ENCODE measurements at regions not wholly inside any gene's neighbourhood (a gene's known extent, or its start where the extent isn't known, plus 50 kb on each side); places are given as distances from the start of the nearest gene placed in this dataset.

GRCh38 chr2:120822933-120823332 lies 87.3 kb downstream of the GLI2 start:
- Histone ChIP-seq H4K20me1 (ENCODE audit: insufficient read depth) (no peaks in the 10 kb centered on the region), H3K27me3 (ENCODE audit: insufficient read depth, low read length) (no peaks in the 10 kb centered on the region), H3K9me2 (ENCODE audit: insufficient read depth) (no peaks in the 10 kb centered on the region), H3K27ac (ENCODE audit: low read depth, low read length) (no peak overlapping the region), H3K9me3 (ENCODE audit: control insufficient read depth in 1 of 2, insufficient read depth in 1 of 2, low read depth in 1 of 2, low read length in 2 of 2) (no peaks in the 10 kb centered on the region), H3K4me1 (ENCODE audit: control insufficient read depth in 1 of 2, insufficient read depth in 2 of 2, low read length in 2 of 2) (peaks cover 6 to 7% of the 10 kb centered on the region in 2 experiments; a peak in 2 of 4 replicates), H2AFZ (ENCODE audit: low read depth, low read length, poor library complexity, severe bottlenecking) (no peak overlapping the region), H3K9ac (ENCODE audit: low read length) (no peak overlapping the region), H3K36me3 (ENCODE audit: control insufficient read depth in 1 of 2, insufficient read depth in 2 of 2, low read length in 2 of 2) (no peaks in the 10 kb centered on the region), H3K4me2 (ENCODE audit: low read length) (no peak overlapping the region), H3K79me2 (ENCODE audit: insufficient read depth, low read length) (no peaks in the 10 kb centered on the region), H3K4me3 (replicated peaks in 1 of 2; ENCODE audit: low read depth in 1 of 2, low read length in 2 of 2) (no peak overlapping the region)
- ATAC-seq (no peak), DNase-seq (ENCODE audit: low read depth, low spot score) (no peak)
- intact Hi-C loops (cut with micrococcal nuclease): no loop called here
- CTCF ChIA-PET: no interaction called here
- RAD21 ChIA-PET (ENCODE audit: low non-redundant PET in 1 of 2, low total read pairs in 2 of 2, uncharacterized antibody in 2 of 2, unreplicated experiment in 2 of 2): no interaction called here
- no peak for TF ChIP-seq TCF7L2 (IDR thresholded peaks at IDR 0.05; ENCODE audit: borderline replicate concordance, extremely low read depth, insufficient read depth, insufficient read length)
- TF ChIP-seq ZNF274 (IDR thresholded peaks at IDR 0.05; ENCODE audit: low read depth, low read length): no peak
- BruUV-seq (replicated peaks): no TSS peak
- POLR2A ChIA-PET: no interaction called here

DNA sequence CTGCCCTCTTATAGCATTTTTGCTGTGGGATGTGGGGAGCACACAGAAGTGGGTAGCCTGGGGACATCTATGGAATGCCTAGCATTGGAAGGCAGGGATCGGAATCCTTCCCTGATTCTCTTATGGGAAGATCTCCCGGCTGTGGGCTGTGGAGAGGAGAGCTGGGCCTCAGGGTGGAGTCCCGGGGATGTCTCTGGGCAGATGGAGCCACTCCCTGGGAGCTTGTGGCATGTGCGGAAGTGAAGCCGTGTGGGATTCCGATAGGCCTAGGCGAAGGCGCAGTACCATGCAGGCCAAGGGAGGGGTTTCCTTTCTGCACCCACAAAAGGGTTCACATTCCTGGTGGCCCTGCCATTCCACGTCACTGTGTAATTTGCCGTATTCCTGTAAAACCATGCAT lies 87.9 kb downstream of the GLI2 start:
- ChIA-PET CTCF (no interaction called here), POLR2A (no interaction called here), RAD21 (ENCODE audit: low non-redundant PET in 1 of 2, low total read pairs in 2 of 2, uncharacterized antibody in 2 of 2, unreplicated experiment in 2 of 2) (no interaction called here)
- no TSS peak for BruUV-seq (replicated peaks)
- Histone ChIP-seq H3K79me2 (ENCODE audit: insufficient read depth, low read length) (no peaks in the 10 kb centered on the region), H3K4me2 (ENCODE audit: low read length) (no peak overlapping the region), H3K27me3 (ENCODE audit: insufficient read depth, low read length) (no peaks in the 10 kb centered on the region), H2AFZ (ENCODE audit: low read depth, low read length, poor library complexity, severe bottlenecking) (no peak overlapping the region), H3K9me2 (ENCODE audit: insufficient read depth) (no peaks in the 10 kb centered on the region), H3K9me3 (ENCODE audit: control insufficient read depth in 1 of 2, insufficient read depth in 1 of 2, low read depth in 1 of 2, low read length in 2 of 2) (no peaks in the 10 kb centered on the region), H3K4me1 (ENCODE audit: control insufficient read depth in 1 of 2, insufficient read depth in 2 of 2, low read length in 2 of 2) (peaks cover 6 to 7% of the 10 kb centered on the region in 2 experiments; a peak in 2 of 4 replicates), H3K27ac (ENCODE audit: low read depth, low read length) (no peak overlapping the region), H3K36me3 (ENCODE audit: control insufficient read depth in 1 of 2, insufficient read depth in 2 of 2, low read length in 2 of 2) (no peaks in the 10 kb centered on the region), H3K4me3 (replicated peaks in 1 of 2; ENCODE audit: low read depth in 1 of 2, low read length in 2 of 2) (no peak overlapping the region), H4K20me1 (ENCODE audit: insufficient read depth) (no peaks in the 10 kb centered on the region), H3K9ac (ENCODE audit: low read length) (no peak overlapping the region)
- intact Hi-C loops (cut with micrococcal nuclease): no loop called here
- DNase-seq (ENCODE audit: low read depth, low spot score): no peak
- TF ChIP-seq, protein P1, sequence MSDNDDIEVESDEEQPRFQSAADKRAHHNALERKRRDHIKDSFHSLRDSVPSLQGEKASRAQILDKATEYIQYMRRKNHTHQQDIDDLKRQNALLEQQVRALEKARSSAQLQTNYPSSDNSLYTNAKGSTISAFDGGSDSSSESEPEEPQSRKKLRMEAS (IDR thresholded peaks at IDR 0.05): no peak
- TF ChIP-seq JUND (IDR thresholded peaks at IDR 0.05) (no peak), ZFX (IDR thresholded peaks at IDR 0.05) (no peak), REST (IDR thresholded peaks at IDR 0.05; ENCODE audit: low read depth) (no peak), RAD21 (IDR thresholded peaks at IDR 0.05; ENCODE audit: low read depth) (no peak), CBX3 (IDR thresholded peaks at IDR 0.05; ENCODE audit: low read depth) (no peak), CEBPB (IDR thresholded peaks at IDR 0.05; ENCODE audit: low read depth) (no peak), POLR2AphosphoS5 (IDR thresholded peaks at IDR 0.05; ENCODE audit: low read depth, low read length) (no peak), FOSL1 (IDR thresholded peaks at IDR 0.05; ENCODE audit: low read depth) (no peak), ZNF274 (IDR thresholded peaks at IDR 0.05; ENCODE audit: low read depth, low read length) (no peak), SIN3A (IDR thresholded peaks at IDR 0.05; ENCODE audit: low read depth) (no peak), CTCF (IDR thresholded peaks at IDR 0.05 in 2 of 3, conservative IDR thresholded peaks at IDR 0.05 in 1 of 3; ENCODE audit: borderline replicate concordance in 1 of 3, insufficient read depth in 1 of 3, low read depth in 2 of 3, low read length in 2 of 3) (no peak), EZH2 (IDR thresholded peaks at IDR 0.05) (no peak), SP1 (IDR thresholded peaks at IDR 0.05; ENCODE audit: low read depth) (no peak)
- TF ChIP-seq, protein P2, sequence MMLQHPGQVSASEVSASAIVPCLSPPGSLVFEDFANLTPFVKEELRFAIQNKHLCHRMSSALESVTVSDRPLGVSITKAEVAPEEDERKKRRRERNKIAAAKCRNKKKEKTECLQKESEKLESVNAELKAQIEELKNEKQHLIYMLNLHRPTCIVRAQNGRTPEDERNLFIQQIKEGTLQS (IDR thresholded peaks at IDR 0.05): no peak
- ATAC-seq: no peak
